NCI-H1436 treated with DMSO at 0.1 percent for 48 hours (cell line): ENCODE measurements at regions not wholly inside any gene's neighbourhood (a gene's known extent, or its start where the extent isn't known, plus 50 kb on each side); places are given as distances from the start of the nearest gene placed in this dataset.

Experiments used
- DNase-seq: peaks from one replicate; lab custom pipeline; 2025; lab: John Stamatoyannopoulos, UW

DNA sequence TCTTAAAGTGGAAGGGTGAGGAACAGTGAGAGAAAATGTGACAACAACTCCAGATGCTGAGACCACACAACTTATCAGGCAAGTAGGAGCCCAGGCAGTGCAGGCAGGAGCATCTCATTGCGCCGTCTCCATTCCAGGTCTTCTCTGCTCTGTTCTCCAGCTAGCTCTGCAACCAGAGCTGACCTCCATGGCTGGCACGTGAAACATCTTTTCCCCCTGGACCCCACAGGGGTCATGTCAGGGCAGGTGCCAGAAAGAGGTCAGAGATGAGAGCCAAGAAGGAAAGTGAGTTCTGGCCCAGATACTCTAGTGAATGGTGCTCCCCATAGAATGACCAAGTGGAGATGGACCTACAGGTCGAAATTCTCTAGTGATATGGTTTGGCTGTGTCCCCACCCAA is 281.4 kb downstream of the SMOC2 start:
- DNase-seq: no peak

DNA sequence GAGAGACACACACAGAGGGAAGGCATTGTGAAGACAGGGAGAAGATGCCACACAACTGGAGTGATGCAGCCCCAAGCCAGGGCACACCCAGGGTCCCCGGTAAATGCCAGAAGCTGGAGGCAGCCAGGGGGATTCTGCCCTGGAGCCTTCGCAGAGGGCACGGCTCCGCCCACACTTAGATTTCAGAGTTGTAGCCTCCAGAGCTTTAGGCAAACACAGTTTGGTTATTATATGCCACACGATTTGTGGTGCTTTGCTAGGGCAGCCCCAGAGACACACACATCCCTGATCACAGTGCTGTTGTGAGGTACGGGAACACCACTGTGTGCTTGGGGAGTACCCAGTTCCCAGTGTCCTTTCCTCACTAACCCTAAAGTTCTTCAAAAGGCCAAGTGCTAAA is 280.6 kb downstream of the SMOC2 start:
- DNase-seq: no peak

DNA sequence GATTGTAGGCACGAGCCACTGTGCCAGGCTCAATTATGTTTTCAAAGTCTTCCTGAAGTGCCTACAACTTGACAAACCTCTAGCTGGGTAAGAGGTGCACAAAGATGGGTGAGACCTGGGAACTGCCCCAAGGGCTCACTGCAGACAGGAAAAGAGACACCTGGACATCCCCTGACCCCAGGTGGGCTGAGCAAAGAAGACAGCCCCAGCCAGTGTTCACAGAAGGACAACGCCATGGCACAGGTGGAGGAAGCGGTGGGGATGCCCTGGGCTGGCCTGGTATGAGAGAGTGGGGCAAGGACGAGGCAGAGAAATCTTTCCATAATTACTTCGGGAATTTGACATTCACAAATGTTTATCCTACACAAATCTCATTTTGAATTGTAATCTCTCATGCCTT is 278.9 kb downstream of the SMOC2 start:
- DNase-seq: no peak

DNA sequence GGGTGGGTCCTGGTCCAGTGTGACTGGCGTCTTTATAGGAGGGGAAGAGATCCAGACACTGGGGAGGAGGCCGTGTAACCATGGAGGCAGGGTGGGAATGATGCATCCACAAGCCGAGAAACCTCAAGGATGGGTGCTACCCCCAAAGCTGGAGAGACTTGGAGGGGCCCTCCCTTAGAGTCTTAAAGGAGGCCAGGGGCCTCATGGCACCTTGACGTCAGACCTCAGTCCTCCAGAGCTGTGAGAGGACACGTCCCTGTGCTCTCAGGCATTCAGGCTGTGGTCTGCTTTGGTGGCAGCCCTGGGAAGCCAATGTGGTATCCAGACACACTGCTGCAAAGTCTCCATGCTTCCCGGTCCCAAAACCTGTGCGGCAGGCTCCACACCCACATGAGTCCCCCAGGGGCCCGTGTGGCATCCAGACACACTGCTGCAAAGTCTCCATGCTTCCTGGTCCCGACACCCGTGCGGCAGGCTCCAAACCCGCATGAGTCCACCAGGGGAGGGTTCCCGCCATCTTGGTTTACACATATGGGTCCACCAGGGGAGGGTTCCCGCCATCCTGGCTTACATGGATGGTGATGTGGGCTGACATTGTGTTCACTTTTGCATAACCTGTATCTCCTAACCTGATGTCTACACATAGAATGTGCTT is 278.0 kb downstream of the SMOC2 start:
- no peak for DNase-seq
